ENCODE measurements at regions not wholly inside any gene's neighbourhood (a gene's known extent, or its start where the extent isn't known, plus 50 kb on each side); places are given as distances from the start of the nearest gene placed in this dataset.

- TF ChIP-seq POLR2AphosphoS5 (IDR thresholded peaks at IDR 0.05; ENCODE audit: borderline replicate concordance, low read depth, low read length): no peak
- TF ChIP-seq EZH2 (IDR thresholded peaks at IDR 0.05): no peak
Observed at GRCh38 chr7:49229246-49229645, 304.9 kb downstream of the CDC14C start.
